K562 (cell line): ENCODE measurements at regions not wholly inside any gene's neighbourhood (a gene's known extent, or its start where the extent isn't known, plus 50 kb on each side); places are given as distances from the start of the nearest gene placed in this dataset.

Source experiments
- BCL6 ChIP-seq: fragments of 250-450 bp; sonication (Bioruptor Pico); IDR thresholded peaks from 2 replicates; pipeline ENCODE4 v1.4.0; 2020
- E2F6 ChIP-seq, 2 experiments: IDR thresholded peaks; 2 replicates each; pipeline ENCODE4 v1.6.1; 2011; ENCODE audit warnings: borderline replicate concordance in 1 of 2, control low read depth in 1 of 2, low read depth in 1 of 2, low read length in 1 of 2, mild to moderate bottlenecking in 1 of 2, mixed read lengths in 1 of 2, moderate library complexity in 1 of 2; ENCODE audit not compliant: insufficient read depth in 1 of 2, insufficient read length in 1 of 2, poor library complexity in 1 of 2, severe bottlenecking in 1 of 2; ENCODE audit errors: extremely low read depth in 1 of 2
- MBD2 ChIP-seq: sonication (generic); IDR thresholded peaks from 2 replicates; pipeline ENCODE4 v1.6.1; 2016; ENCODE audit warnings: low read depth, borderline replicate concordance
- PML ChIP-seq: IDR thresholded peaks from 2 replicates; pipeline ENCODE4 v1.6.1; 2012; ENCODE audit warnings: low read length, inconsistent platforms
- RAD21 ChIP-seq, 2 experiments: fragments of 250-450 bp in 1 of 2; fragments of 450-650 bp in 1 of 2; sonication (Bioruptor Pico) in 1 of 2; formaldehyde crosslinking in 1 of 2; IDR thresholded peaks in 1 of 2; conservative IDR thresholded peaks in 1 of 2; 2 replicates each; pipeline versions ENCODE4 v1.4.0 to v1.8.0; 2020 to 2022; ENCODE audit warnings: mild to moderate bottlenecking in 2 of 2, moderate library complexity in 1 of 2
- STAG1 ChIP-seq: sonication (generic); formaldehyde crosslinking; IDR thresholded peaks from 2 replicates; pipeline ENCODE4 v1.5.0; 2020; ENCODE audit warnings: missing genetic modification reagents, borderline replicate concordance
- TAF1 ChIP-seq: IDR thresholded peaks from 2 replicates; pipeline ENCODE4 v1.6.1; 2011; ENCODE audit warnings: mild to moderate bottlenecking, low read length, moderate library complexity; ENCODE audit not compliant: insufficient read depth, control insufficient read depth, severe bottlenecking; ENCODE audit errors: extremely low read depth
- TRIM28 ChIP-seq: fragments of 450-650 bp; IDR thresholded peaks from 2 replicates; pipeline ENCODE4 v1.6.1; 2017
- USF1 ChIP-seq: sonication (generic); formaldehyde crosslinking; IDR thresholded peaks from 2 replicates; pipeline ENCODE4 v1.9.0; 2022; ENCODE audit warnings: mild to moderate bottlenecking, missing genetic modification reagents
- ZBED1 ChIP-seq: IDR thresholded peaks from 2 replicates; pipeline ENCODE4 v1.6.1; 2014
- ZNF696 ChIP-seq: fragments of 250-450 bp; sonication (Bioruptor Pico); conservative IDR thresholded peaks from 2 replicates; pipeline ENCODE4 v1.4.0; 2020; ENCODE audit warnings: mild to moderate bottlenecking, moderate library complexity

- TF ChIP-seq MBD2: no peak
- TF ChIP-seq TAF1: no peak
- TF ChIP-seq TRIM28: no peak
- TF ChIP-seq PML: no peak
- TF ChIP-seq ZBED1: no peak
- TF ChIP-seq USF1 (CRISPR knock-in tag): no peak
- TF ChIP-seq STAG1 (CRISPR knock-in tag): no peak
- TF ChIP-seq ZNF696 (CRISPR knock-in tag): no peak
- TF ChIP-seq RAD21 (CRISPR knock-in tag; conservative IDR thresholded peaks at IDR 0.05 in 1 of 2, IDR thresholded peaks at IDR 0.05 in 1 of 2): no peak
- no peak for TF ChIP-seq BCL6 (CRISPR knock-in tag)
- no peak for TF ChIP-seq E2F6 (IDR thresholded peaks at IDR 0.05; ENCODE audit: borderline replicate concordance in 1 of 2, extremely low read depth in 1 of 2, insufficient read depth in 1 of 2, insufficient read length in 1 of 2, low read depth in 1 of 2, low read length in 1 of 2, poor library complexity in 1 of 2, severe bottlenecking in 1 of 2)
Observed at GRCh38 chr19:30897553-30897952, 451.7 kb downstream of the TSHZ3 start.
